ENCODE measurements at regions not wholly inside any gene's neighbourhood (a gene's known extent, or its start where the extent isn't known, plus 50 kb on each side); places are given as distances from the start of the nearest gene placed in this dataset.
"Not testable (repeated sequence)": the region's sequence is repeated elsewhere in the genome, so short reads cannot be mapped to it uniquely, and the experiment has no call there.

DNA sequence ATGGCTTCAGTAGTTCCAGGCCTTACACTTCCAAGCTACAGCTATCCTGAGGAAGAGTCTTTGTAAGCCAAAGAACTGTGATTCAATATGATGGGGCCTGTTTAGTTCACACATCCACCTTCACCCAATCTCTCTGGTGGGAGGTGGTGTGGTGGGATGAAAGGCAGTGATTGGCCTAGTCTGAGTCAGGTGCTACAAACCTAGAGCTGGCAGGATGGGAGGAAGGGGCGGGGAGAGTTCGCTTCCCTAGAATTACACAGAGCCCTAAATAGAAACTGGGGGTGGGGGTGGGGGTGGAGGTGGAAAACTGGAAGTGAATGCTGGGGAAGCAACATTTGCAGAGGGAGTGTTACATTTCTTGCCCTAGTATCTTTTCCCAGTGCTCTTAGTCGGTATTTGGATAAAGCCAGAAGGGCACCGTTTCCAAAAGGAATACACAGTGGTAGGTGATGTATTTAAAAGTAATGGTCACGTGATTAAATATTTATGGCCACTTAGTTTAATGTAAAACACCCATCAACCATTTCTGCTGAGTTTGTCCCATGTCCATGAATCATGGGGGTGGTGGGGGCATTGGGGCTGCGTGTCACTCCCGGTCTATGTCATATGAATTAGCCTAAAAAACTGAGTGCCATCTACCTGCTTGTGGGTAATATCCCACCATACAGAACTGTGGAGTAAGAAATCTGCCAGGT lies 247.6 kb upstream of the PROK2 start:
- no peak for DNase-seq

DNA sequence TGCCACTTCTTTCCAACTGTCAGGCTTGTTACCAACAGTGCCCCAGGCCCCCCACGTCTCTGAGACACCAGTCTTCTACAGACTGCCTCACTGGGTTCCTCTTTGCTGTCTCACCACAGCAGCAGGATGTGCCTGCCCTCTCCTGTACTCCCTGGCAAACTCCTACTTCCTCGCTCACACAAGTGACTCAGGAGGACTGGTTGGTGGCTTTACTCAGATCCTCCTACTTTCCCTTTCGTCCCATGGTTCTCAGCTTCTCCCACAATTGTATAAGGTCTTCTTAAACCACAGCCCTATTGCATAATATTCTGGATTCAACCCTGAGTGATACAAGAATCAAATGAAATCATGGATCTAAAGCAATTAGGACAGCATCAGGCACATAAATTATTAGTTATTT lies 246.6 kb upstream of the PROK2 start:
- no peak for DNase-seq

GRCh38 chr3:72030296-72030695 lies 245.3 kb upstream of the PROK2 start:
- not testable (repeated sequence) for DNase-seq

DNA sequence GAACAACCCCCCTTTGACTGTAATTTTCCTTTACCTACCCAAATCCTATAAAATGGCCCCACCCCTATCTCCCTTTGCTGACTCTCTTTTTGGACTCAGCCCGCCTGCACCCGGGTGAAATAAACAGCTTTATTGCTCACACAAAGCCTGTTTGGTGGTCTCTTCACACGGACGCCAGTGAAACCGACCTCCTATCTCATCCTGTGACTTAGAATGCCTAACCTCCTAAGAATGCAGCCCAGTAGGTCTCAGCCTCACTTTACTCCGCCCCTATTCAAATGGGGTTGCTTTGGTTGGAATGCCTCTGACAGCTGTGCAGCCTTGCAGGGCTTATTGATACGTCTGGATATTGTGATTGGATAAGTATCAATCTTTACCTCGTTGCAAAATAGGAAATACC lies 243.8 kb upstream of the PROK2 start:
- not testable (repeated sequence) for DNase-seq

DNA sequence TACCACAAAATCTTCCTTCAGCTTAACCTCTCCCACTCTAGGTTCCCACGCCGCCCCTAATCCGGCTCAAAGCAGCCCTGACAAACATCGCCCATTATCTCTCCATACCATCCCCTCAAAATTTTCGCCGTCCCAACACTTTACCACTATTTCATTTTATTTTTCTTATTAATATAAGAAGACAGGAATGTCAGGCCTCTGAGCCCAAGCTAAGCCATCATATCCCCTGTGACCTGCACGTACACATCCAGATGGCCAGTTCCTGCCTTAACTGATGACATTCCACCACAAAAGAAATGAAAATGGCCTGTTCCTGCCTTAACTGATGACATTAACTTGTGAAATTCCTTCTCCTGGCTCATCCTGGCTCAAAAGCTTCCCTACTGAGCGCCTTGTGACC lies 243.4 kb upstream of the PROK2 start:
- not testable (repeated sequence) for DNase-seq

DNA sequence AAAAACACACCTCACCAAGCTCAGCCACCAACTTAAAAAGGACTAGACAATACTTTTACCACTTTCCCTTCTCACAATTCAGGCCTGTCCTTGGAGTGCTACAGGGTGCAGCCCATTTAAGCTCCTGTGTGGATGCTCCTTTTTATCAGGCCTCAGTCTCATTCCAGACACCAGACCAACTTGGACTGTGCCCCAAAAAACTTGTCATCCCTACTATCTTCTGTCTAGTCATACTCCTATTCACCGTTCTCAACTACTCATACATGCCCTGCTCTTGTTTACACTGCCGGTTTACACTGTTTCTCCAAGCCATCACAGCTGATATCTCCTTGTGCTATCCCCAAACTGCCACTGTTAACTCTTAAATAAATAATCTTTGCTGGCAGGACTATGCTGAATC lies 242.8 kb upstream of the PROK2 start:
- DNase-seq = not testable (repeated sequence)

DNA sequence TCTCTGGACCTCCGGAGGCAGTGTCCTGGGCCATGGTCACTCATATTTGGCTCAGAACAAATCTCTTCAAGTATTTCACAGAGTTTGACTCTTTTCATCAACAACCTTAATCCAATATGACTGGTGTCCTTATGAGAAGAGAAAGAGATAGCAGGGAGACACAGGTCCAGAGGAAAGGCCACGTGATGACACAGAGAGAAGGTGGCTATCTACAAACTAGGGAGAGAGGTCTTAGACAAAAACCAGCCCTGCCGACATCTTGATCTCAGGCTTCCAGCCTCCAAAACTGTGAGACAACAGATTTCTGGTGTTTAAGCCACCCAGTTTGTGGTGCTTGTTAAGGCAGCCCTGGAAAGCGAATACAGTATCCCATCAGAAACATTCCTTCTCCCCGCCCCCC lies 237.1 kb upstream of the PROK2 start:
- DNase-seq = no peak

DNA sequence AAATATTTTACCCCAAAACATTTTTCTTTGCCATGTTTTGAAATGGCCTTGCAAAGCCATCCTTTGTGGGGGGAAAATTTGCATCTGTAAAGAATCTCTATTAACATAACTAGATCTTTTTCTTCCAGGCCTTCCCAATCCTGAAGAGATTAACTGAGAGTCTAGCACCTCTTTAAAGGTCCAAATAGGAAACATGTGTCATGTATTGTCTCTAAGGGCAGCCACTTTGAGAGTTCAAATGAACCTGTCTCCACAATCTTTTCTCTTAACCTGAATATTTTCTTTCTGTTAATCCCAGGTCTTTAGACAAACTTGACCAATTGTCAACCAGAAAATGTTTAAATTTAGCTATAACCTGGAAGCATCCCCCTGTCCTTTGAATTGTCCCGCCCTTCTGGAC lies 236.6 kb upstream of the PROK2 start:
- DNase-seq = no peak

DNA sequence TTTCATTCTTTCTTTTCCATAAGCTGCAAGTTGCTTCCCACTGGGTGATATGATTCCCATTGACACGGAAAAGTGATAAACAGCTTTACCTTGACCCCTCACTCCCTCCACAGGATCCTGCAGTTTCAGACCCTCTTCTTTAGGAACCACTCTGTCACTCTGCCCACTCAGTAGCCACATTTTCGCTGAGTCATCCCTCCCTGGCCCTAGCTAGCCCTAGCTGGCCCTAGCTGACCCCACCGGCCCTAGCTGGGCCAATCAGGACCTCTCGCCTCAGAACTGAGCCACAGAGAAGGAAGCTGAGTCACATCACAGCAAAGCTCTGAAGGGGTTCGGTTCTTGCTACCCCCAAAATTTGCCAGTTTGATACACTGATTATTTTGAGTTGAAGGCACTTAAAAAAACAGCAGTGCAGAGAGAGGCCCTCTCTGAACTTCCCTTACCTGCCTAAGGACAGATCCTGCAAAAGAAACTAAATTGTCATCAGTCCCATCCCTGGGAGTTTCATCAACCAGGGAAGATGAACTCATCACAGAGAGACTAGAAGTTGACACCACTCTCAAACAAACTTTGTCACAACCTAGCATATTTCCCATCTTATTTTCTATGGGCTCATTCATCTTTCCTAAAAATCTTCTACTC lies 233.5 kb upstream of the PROK2 start:
- DNase-seq = no peak

DNA sequence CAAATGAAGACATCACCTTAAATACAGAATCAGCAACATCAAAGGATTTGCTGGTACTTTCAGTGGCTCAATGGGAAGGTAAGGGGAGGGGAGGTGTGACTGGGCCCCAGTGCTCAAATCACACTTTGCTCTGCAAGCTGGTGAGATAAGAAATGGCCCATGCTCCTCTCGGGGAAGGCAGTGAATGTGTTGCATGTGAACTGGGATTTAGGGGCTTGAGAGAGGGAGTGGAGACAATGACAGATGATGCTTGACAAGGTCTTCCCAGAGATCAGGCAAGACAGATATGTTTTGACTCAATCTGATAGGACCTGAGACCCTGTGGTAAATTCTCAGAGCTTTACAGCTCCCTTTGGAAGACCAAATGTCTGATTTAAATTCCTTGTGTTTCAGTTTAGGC lies 233.0 kb upstream of the PROK2 start:
- no peak for DNase-seq

DNA sequence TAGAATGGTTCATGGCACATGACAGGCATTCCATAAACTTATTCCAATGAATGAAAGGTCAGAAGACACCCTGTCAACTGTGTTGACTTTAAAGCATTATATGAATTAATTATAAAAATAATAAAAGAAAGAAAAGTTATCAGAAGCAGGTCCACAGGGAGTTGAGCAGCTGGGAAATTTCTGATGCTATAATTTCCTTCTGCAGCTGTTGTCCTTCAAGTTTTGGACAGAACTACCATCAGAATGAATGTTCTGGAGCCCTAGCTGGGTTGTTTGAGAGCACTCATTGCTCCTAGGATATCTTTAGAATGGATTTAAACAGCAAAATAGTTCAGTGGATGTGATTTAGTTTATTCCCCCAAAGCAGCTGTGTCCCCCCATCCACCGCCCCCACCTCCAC lies 232.4 kb upstream of the PROK2 start:
- no peak for DNase-seq

GRCh38 chr3:72015463-72015862 lies 230.5 kb upstream of the PROK2 start:
- no peak for DNase-seq

- no peak for DNase-seq
Observed at GRCh38 chr3:72013084-72013483, 228.1 kb upstream of the PROK2 start.

- no peak for DNase-seq
Observed at GRCh38 chr3:72012363-72012762, 227.4 kb upstream of the PROK2 start.

DNA sequence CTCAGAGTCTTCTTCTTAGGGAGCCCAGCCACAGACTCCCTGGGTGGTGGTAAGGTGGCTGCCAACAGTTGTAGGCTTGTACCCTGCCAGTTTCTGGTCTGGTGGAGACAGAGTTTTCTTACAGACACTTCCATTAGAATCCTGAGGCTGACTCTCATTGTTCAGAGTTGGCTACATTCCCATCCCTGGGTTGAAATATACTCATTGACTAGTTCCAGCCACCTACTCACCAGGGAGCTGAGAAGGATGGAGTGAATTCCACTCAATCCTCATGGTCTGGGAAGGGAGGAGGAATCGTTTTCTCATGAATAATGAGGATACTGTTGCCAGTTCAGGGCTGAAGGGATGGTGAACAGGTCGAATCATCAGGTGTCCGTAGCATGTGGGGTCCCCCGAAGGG lies 226.5 kb upstream of the PROK2 start:
- DNase-seq = no peak

- DNase-seq = no peak
Observed at GRCh38 chr3:72009851-72010443, 225.0 kb upstream of the PROK2 start.

DNA sequence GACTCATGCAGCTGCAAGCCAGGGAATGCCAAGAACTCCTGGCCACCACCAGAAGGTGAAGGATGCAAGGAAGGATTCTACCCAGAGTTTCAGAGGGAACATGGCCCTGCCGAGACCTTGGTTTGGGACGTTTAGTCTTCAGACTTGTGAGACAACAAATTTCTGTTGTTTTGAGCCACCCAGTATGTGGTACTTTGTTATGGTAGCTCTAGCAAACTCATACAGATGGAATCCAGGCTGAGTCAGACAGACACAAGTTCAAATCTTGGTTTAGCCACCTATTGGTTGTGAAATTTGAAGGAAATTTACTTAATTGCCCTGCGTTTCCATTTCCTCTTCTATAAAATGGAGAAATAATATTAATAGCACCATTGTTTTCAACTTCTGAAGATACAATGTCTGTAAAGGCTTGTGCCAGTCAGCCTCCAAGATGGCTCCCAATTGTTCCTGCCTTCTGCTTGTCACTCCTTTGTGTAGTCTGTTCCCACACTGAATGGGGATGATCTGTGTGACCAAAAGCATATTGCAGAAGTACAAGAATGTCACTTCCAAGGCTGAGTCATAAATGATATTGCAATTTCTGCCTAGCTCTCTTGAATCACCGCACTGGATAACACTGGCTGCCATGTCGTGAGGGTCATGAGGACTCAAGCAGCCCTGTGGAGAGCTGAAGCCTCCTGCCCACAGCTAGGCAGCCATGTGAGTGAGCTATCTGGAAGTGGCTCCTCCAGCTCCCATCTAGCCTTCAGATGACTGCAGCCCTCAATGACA lies 223.5 kb upstream of the PROK2 start:
- DNase-seq = no peak

- no peak for DNase-seq
Observed at GRCh38 chr3:72006631-72007556, 221.9 kb upstream of the PROK2 start.

DNA sequence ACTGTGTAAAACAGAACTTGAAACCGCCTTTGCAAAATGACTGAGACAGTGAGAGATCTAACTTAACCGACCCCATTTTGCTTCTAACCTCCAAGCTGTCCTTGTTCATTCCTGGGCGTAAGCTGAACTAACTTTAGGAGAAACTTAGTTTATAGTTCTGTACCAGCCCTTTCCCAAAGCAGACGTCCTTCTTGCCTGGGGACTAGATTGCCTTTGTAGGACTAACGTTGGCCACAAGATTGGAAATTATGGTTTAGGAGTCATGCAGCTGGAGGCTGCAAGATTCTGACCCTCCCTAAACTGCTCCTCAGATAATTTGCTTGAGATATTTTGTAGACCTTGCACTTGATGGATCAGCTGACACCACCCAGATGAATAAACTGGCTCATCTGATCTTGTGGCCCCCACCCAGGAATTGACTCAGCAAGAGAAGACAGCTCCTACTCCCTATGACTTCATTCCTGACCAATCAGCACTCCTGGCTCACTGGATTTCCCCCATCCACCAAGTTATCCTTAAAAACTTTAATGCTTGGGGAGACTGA lies 219.9 kb upstream of the PROK2 start:
- DNase-seq = no peak

- DNase-seq = no peak
Observed at GRCh38 chr3:72003936-72004335, 219.0 kb upstream of the PROK2 start.

DNA sequence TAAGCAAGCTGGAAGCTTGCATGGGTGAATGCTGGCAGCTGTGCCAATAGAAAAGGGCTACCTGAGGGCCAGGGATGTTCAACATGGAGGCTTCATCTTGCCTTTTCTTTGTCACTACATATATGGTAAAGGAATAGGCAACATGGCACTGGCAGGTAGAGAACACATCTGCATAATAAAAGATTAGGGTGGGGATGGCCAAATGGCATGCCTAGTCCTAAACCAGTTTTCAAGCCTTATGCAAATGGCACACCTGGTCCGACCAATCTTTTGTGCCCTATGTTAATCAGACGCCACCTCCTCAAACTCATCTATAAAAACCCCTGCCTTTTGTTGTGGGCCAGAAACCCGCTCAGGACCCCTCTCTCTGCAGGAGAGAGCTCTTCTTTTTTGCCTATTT lies 216.8 kb upstream of the PROK2 start:
- no peak for DNase-seq

DNA sequence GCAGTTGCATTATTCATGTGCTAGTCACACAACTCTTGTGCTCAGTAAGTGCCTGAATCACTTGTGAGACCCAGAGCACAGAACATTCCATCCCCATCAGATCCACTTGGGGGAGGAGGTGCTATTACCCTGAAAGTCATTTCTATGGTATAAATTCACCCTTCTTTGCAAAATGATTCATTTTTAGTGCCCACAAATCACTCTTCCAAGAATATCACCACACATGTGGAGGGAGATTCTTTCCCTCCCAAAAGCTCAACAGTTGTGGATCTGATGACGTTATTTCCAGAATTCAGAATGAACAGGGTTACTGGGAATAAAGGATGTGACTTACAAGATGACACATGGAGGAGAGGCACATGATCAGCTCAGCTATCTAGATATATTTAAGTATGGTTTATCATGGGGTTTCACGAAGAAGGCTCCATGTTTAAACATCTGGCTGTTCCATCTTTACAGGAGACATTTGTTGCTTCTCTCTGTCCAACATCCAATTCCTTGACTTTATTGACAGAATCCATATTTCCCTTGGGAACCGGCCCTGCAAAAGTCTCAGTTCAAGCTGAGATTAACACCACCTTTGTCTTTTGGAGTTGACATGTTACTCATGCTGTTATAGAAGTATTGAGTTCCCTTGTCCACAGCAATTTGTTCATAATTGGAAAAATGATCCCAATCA lies 214.2 kb upstream of the PROK2 start:
- DNase-seq = no peak
